K562 (cell line): ENCODE measurements at regions not wholly inside any gene's neighbourhood (a gene's known extent, or its start where the extent isn't known, plus 50 kb on each side); places are given as distances from the start of the nearest gene placed in this dataset.

Experiments used
- CC2D1A ChIP-seq: fragments of 450-650 bp; IDR thresholded peaks from 2 replicates; pipeline ENCODE4 v1.6.1; 2017; ENCODE audit warnings: mild to moderate bottlenecking
- FOXO4 ChIP-seq: fragments of 450-650 bp; formaldehyde crosslinking; IDR thresholded peaks from 2 replicates; pipeline ENCODE4 v1.4.0; 2020; ENCODE audit warnings: mild to moderate bottlenecking, moderate library complexity
- GATAD2A ChIP-seq: fragments of 450-650 bp; IDR thresholded peaks from 2 replicates; pipeline ENCODE4 v1.6.1; 2017
- MAZ ChIP-seq, 2 experiments: fragments of 450-650 bp in 1 of 2; sonication (generic) in 1 of 2; formaldehyde crosslinking; IDR thresholded peaks in 1 of 2; conservative IDR thresholded peaks in 1 of 2; 2 replicates each; pipeline versions ENCODE4 v1.4.0 to v1.5.0; 2020; ENCODE audit warnings: mild to moderate bottlenecking in 1 of 2, missing genetic modification reagents in 1 of 2
- NFATC3 ChIP-seq: fragments of 450-650 bp; IDR thresholded peaks from 2 replicates; pipeline ENCODE4 v1.6.1; 2017; ENCODE audit warnings: mild to moderate bottlenecking
- PBX2 ChIP-seq, 2 experiments: IDR thresholded peaks in 1 of 2; conservative IDR thresholded peaks in 1 of 2; 2 replicates each; pipeline ENCODE4 v1.6.1; 2016; ENCODE audit warnings: low read depth in 2 of 2, mild to moderate bottlenecking in 1 of 2, missing compliant biosample characterization in 1 of 2, missing genetic modification characterization in 1 of 2, moderate library complexity in 1 of 2
- RAD21 ChIP-seq, 2 experiments: fragments of 250-450 bp in 1 of 2; fragments of 450-650 bp in 1 of 2; sonication (Bioruptor Pico) in 1 of 2; formaldehyde crosslinking in 1 of 2; IDR thresholded peaks in 1 of 2; conservative IDR thresholded peaks in 1 of 2; 2 replicates each; pipeline versions ENCODE4 v1.4.0 to v1.8.0; 2020 to 2022; ENCODE audit warnings: mild to moderate bottlenecking in 2 of 2, moderate library complexity in 1 of 2
- RBBP5 ChIP-seq: fragments of 200-600 bp; sonication (generic); IDR thresholded peaks from 2 replicates; pipeline ENCODE4 v1.6.1; 2012; ENCODE audit warnings: borderline replicate concordance, mild to moderate bottlenecking, low read length, control low read depth, inconsistent platforms; ENCODE audit not compliant: insufficient read depth, poor library complexity, severe bottlenecking
- SMC3 ChIP-seq: conservative IDR thresholded peaks from 2 replicates; pipeline ENCODE4 v1.6.1; 2011; ENCODE audit warnings: low read depth, low read length, improper control_type of control experiment; ENCODE audit not compliant: insufficient read depth
- TBP ChIP-seq: optimal IDR thresholded peaks from 2 replicates; pipeline ENCODE3; 2011; ENCODE audit warnings: low read depth, low read length, improper control_type of control experiment
- ZBTB9 ChIP-seq: fragments of 450-650 bp; formaldehyde crosslinking; IDR thresholded peaks from 2 replicates; pipeline ENCODE4 v1.4.0; 2020; ENCODE audit warnings: mild to moderate bottlenecking, moderate library complexity
- ZNF197 ChIP-seq: fragments of 200-800 bp; sonication (Bioruptor generic); IDR thresholded peaks from 2 replicates; pipeline ENCODE4 v1.6.1; 2016; ENCODE audit warnings: low read depth, missing genetic modification characterization, missing compliant biosample characterization
- ZNF24 ChIP-seq: fragments of 450-650 bp; IDR thresholded peaks from 2 replicates; pipeline ENCODE4 v1.6.1; 2016
- ZNF830 ChIP-seq: fragments of 250-450 bp; sonication (Bioruptor Pico); IDR thresholded peaks from 2 replicates; pipeline ENCODE4 v1.5.0; 2021; ENCODE audit warnings: mild to moderate bottlenecking

GRCh38 chr7:106736508-106737201 lies 75.7 kb upstream of the CCDC71L start (continued):
- TF ChIP-seq NFATC3 = peak; percentile 56; the same call in 1 of the 2 replicates
- no peak for TF ChIP-seq PBX2 (CRISPR knock-in tag; IDR thresholded peaks at IDR 0.05; ENCODE audit: low read depth)
- TF ChIP-seq PBX2 (tag; conservative IDR thresholded peaks at IDR 0.05; ENCODE audit: low read depth) = peak; percentile 88
- no peak for TF ChIP-seq ZNF830 (CRISPR knock-in tag)
- TF ChIP-seq TBP = no peak
- TF ChIP-seq MAZ (CRISPR knock-in tag; conservative IDR thresholded peaks at IDR 0.05 in 1 of 2, IDR thresholded peaks at IDR 0.05 in 1 of 2) = peak in 1 of 2 experiments; percentile 38; a peak in 1 of 4 replicates
- no peak for TF ChIP-seq FOXO4 (CRISPR knock-in tag)
- TF ChIP-seq RBBP5 = no peak
- peak; percentile 97 to 99 for TF ChIP-seq RAD21 (CRISPR knock-in tag; conservative IDR thresholded peaks at IDR 0.05 in 1 of 2, IDR thresholded peaks at IDR 0.05 in 1 of 2)
- TF ChIP-seq GATAD2A = 0 out of 2 replicates have a peak, but pooled peaks have one; percentile 8
- TF ChIP-seq ZBTB9 = no peak
- peak; percentile 44; the same call in 1 of the 2 replicates for TF ChIP-seq ZNF24
- TF ChIP-seq ZNF197 = 0 out of 2 replicates have a peak, but pooled peaks have one; percentile 57
- peak; percentile 90; the same call in 1 of the 2 replicates for TF ChIP-seq CC2D1A
- TF ChIP-seq SMC3 = peak; percentile 89
